Fibroblast of skin of right biceps (primary cell): ENCODE measurements at regions not wholly inside any gene's neighbourhood (a gene's known extent, or its start where the extent isn't known, plus 50 kb on each side); places are given as distances from the start of the nearest gene placed in this dataset.
"Not testable (repeated sequence)": the region's sequence is repeated elsewhere in the genome, so short reads cannot be mapped to it uniquely, and the experiment has no call there.

Source experiments
- DNase-seq: peaks from one replicate; pipeline ENCODE4 v3.0.0-alpha.2; 2013

- DNase-seq = peak; percentile 71
Measured at GRCh38 chr10:36538953-36539586, 586.3 kb upstream of the ANKRD30A start.

DNA sequence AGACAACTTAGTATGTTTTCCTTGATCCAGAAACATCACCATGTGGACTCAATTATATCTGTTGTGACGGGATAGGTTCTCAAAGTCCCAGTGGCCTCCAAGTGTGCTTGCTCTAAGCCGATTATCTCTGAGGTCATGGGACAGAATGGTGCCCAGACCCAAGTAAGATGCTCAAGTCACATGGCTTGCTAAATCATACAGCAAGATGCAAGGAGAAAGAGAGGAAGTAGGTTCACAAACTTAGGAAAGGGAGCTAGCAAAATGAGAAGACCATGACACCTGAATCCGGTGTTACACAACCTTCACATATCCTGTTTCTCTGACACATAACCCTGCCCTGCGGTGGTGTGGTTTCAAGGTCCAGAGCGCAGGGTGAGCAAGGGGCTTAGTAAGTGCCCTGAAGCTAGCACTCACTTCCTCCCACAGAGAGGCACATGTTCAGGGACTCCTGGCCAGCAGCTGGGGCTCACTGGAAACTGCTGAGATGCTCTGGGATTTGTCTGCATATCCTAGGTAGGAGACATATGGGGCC, 590.9 kb upstream of the ANKRD30A start:
- DNase-seq = peak; percentile 81

- no peak for DNase-seq
Measured at GRCh38 chr10:36533861-36534260, 591.5 kb upstream of the ANKRD30A start.

DNA sequence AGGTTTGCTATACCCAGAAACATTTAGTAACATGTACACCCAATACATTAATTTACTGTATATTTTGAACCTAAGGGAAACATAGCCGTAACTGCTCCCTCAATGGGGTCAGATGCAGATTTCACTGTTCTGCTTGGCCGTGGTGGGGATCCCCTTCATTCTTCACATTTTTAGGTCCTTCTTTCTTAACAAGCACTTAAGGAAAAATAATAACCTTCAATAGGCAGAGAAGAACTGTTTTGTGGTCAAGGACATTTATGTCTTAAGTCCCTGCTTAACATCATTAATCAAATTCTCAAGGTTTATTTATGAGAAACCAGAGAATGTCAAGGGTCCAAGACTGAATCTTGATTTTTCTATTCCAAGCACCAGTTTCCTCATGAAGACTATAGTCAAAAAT, 592.1 kb upstream of the ANKRD30A start:
- DNase-seq = no peak

GRCh38 chr10:36531621-36532020, 593.8 kb upstream of the ANKRD30A start:
- peak; percentile 60 for DNase-seq

DNA sequence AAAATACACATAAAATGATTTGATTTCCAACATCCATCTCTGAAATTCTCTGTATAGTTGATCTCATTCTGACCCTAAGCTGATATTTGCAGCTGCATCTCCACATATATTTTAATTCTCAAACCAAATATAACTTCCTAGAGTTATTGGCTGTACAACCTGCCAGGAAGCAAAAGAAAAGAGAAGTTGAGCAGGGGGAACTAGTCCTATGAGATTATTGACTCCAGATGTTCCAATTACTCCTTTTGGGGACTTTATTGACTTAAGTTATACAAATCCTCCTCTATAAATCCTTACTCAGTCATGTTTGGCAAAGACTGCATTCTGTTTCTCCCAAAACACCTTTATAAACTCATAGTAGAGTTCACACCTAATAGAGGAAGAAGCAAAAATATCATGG, 599.4 kb upstream of the ANKRD30A start:
- no peak for DNase-seq

GRCh38 chr10:36524126-36524525, 601.3 kb upstream of the ANKRD30A start:
- not testable (repeated sequence) for DNase-seq

DNA sequence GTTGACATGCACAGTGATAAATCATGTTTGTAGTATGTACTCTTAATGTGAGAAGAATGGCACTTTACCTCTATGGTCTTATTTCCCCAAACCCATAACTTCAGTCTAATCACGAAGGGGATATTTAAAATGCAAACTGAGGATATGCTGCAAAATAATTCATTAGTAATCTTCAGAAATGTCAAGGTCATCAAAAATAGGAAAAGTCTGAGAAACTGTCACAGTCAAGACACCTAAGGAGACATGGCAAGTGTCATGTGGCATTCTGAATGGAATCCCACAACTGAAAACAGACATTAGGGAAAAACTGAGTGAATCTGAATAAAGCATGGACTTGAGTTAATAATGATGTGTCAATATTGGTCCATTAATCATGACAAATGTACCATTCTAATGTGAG, 605.5 kb upstream of the ANKRD30A start:
- DNase-seq = no peak

DNA sequence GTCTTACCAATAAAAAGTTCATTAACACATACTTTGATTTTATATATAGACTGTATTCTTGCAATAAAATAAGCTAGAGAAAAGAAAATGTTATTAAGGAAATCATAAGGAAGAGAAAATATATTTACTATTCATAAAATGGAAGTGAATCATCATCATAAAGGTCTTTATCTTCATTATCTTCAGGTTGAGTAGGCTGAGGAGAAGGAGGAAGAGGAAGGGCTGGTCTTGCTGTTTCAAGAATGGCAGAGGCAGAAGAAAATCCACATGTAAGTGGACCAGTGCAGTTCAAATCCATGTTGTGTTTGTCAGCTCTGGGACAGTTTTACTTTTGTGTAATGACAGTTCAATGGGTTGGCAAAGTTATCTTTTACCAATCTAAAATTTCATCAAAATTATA, 609.1 kb upstream of the ANKRD30A start:
- no peak for DNase-seq

DNA sequence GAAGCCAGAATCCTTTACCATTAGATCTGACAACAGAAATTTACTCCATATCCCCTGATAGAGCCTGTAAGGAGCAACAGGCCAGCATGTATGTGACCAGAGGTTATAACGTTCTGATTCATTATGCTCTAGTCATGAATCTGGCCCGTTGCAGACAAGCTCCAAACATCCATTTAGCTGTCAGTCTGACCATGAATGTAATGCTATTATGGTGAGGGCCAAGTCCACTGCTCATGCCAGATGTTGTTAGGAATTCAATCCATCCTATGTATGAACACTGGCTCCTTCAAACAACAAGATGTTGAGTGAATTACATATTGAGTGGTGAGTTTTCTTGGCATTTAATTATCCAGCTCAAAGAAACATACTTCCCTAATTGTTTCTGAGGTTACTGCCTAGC, 610.1 kb upstream of the ANKRD30A start:
- peak; percentile 71 for DNase-seq

- no peak for DNase-seq
Measured at GRCh38 chr10:36507715-36508114, 617.7 kb upstream of the ANKRD30A start.

- no peak for DNase-seq
Measured at GRCh38 chr10:36506697-36507496, 618.5 kb upstream of the ANKRD30A start.

GRCh38 chr10:36506261-36506660, 619.1 kb upstream of the ANKRD30A start:
- DNase-seq = no peak

DNA sequence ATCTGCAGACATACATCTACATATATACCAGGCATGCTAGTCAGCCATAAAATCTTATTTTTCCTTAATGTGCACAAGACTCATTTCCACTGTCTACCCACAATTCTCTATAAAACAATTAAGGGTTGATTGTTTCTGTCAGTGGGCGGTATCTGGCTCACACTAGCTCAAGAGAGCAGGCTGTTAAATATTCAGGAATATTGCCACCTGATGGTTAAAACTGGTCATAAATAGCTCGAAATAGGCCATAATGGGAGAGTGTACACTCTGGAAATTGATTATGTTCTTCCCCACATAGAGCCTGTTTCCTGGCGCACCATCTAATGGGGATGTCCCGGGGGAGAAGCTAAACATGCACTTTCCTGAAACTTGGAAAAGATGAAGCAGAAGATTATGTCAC, 620.6 kb upstream of the ANKRD30A start:
- DNase-seq = no peak

DNA sequence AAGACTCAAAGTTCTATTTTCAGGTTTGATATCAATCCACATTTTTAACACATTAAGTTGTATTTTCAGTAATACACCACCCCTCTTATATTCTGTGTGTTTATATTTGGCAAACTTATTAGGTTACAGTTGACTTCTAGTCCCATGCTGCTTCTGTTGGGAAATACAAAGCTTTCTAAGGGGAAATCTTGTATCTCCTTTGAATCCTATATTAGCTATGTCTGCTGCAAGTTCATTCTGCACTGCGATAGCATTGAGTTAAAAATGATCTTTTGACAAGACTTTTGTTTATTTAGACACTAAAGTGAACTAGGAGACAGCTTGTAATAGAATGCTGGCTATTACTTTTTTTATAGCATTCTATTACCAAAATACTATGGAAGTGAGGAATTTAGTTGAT, 625.1 kb upstream of the ANKRD30A start:
- DNase-seq = no peak

DNA sequence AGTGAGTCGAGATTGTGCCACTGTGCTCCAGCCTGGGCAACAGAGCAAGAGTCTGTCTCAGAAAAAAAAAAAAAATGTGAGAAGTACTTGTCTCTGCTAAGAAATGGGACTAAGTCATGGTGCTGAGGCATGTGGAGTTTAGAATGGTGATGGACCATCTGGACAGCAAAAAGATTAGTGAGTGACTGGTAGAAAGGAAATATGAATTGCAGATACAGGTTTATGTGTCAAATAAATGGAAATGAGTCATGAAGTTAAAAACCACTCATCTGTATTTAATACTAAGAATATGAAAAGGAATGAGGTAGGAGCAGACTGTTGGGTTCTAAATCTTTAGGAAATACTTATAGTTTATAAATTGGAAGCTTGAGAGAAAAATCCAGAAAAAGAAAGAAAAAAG, 625.7 kb upstream of the ANKRD30A start:
- DNase-seq = peak; percentile 60

DNA sequence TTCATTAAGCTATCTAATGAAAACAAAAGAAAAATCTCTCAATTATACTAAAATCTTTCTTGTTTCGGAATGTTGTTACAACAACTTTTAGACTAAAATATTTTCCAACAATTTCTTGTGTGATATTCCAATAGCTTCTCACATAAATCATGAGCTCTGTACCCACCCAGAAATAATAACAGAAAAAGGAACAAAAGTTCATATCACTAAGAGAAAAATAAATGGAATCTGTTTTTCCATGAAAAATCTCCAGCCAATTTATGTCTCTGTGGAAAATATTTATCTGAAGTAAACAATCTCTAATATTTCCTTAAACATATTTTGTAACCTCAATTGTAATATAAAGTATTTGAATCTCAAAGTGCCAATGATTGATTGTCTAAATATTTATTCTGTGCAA, 628.6 kb upstream of the ANKRD30A start:
- DNase-seq = no peak

- DNase-seq = peak; percentile 96
Measured at GRCh38 chr10:36494371-36494770, 631.0 kb upstream of the ANKRD30A start.

GRCh38 chr10:36493516-36493880, 631.9 kb upstream of the ANKRD30A start:
- peak; percentile 81 for DNase-seq

DNA sequence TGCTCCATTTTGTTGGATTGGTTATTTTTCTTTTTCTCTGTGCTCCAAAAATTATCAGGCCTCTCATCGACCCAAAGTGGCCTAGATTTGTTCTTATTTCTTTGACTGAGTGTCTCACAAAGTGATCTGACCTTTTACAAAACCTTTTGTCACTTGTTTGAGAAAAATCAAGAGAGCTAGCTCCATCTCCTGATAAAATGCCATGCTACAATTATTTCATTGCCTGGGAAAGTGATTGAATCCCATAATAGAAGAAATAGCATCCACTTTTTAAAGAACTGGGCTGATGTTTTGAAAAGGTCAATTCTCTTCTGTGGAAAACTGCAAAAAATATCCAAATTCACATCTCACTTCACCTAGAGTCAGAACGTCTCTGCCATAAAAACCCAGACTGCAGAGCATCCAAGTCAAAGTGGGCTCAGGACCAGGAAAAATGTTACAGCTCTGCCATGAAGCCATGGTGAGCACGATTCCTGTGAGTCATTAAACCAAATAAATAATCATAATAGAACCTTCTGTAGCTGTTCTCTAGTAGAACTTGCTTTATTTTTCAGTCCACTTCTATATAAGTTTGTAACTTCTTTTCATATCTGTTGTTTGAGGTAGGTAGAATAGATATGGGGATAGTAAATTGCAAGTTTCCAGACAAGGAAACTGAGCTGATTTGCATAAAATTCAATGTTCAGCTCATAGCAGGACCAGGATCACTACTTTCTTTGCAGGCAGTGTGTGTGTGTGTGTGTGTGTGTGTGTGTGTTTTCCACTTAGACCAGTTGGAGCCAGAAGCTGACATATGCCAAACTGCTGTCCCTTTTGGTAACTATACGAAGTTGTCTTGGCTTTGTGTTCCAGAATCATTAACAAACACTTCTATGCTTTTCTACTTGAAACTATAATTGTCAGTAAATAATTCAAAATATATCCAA, 632.5 kb upstream of the ANKRD30A start:
- DNase-seq = peak; percentile 79

GRCh38 chr10:36491926-36492325, 633.5 kb upstream of the ANKRD30A start:
- DNase-seq = no peak

- peak; percentile 85 for DNase-seq
Measured at GRCh38 chr10:36489611-36490228, 635.7 kb upstream of the ANKRD30A start.

GRCh38 chr10:36489181-36489580, 636.2 kb upstream of the ANKRD30A start:
- DNase-seq = no peak
